Endothelial cell of umbilical vein (primary cell): ENCODE measurements at regions not wholly inside any gene's neighbourhood (a gene's known extent, or its start where the extent isn't known, plus 50 kb on each side); places are given as distances from the start of the nearest gene placed in this dataset.

Experiments used
- BruUV-seq: library from RNA; stranded (reverse); fragments of 400-500 nt; replicated peaks from 2 replicates; lab custom pipeline; 2021; lab: Mats Ljungman, UMichigan
- CTCF ChIA-PET: fragments of 300-600, 350-600 bp; sonication (Branson Sonifier 250); formaldehyde crosslinking; loops from one replicate; lab custom pipeline; 2021; ENCODE audit warnings: antibody characterized with exemption, inconsistent platforms; lab: Charles Lee
- POLR2A ChIA-PET: fragments of 300-600, 350-600 bp; sonication (Branson Sonifier 250); formaldehyde crosslinking; loops from one replicate; lab custom pipeline; 2021; ENCODE audit warnings: antibody characterized with exemption, inconsistent platforms; lab: Charles Lee
- DNase-seq: peaks from one replicate; pipeline ENCODE4 v3.0.0-alpha.2; 2011; ENCODE audit warnings: low read depth, low spot score
- FAIRE-seq: peaks from 2 replicates; lab custom pipeline; 2011; peaks lifted over from hg19 to GRCh38; lab: Jason Lieb, UNC
- H2AFZ ChIP-seq: 2 replicates; pipeline ENCODE4 v1.6.0; 2012; ENCODE audit warnings: low read depth, low read length, control low read depth, inconsistent platforms
- H3K27ac ChIP-seq: 2 replicates; pipeline ENCODE4 v1.5.1; 2011; ENCODE audit warnings: low read depth, mild to moderate bottlenecking, control low read depth, low read length, moderate library complexity; ENCODE audit not compliant: insufficient read depth
- H3K27me3 ChIP-seq, 2 experiments: 2 replicates each; pipeline versions ENCODE4 v1.6.0 to v1.6.1; 2011; ENCODE audit warnings: low read length in 2 of 2, mixed read lengths in 1 of 2; ENCODE audit not compliant: control insufficient read depth in 2 of 2, insufficient read depth in 2 of 2
- H3K36me3 ChIP-seq, 2 experiments: 2 replicates in 1 of 2; 3 replicates in 1 of 2; pipeline ENCODE4 v1.5.1; 2011; ENCODE audit warnings: low read length in 2 of 2, mild to moderate bottlenecking in 1 of 2, moderate library complexity in 1 of 2; ENCODE audit not compliant: control insufficient read depth in 2 of 2, insufficient read depth in 2 of 2; ENCODE audit errors: extremely low read depth in 1 of 2
- H3K4me1 ChIP-seq: 3 replicates; pipeline ENCODE4 v1.5.1; 2011; ENCODE audit warnings: mild to moderate bottlenecking, low read length; ENCODE audit not compliant: control insufficient read depth, insufficient read depth; ENCODE audit errors: extremely low read depth
- H3K4me2 ChIP-seq: 2 replicates; pipeline ENCODE4 v1.6.1; 2011; ENCODE audit warnings: low read length, control low read depth, mixed read lengths; ENCODE audit not compliant: insufficient read depth
- H3K4me3 ChIP-seq, 3 experiments: fragments of 200-600 bp in 1 of 3; sonication (generic), shearing (Covaris generic) in 1 of 3; replicated peaks in 1 of 3; 2 replicates each; pipeline ENCODE4 v1.5.1; 2011 to 2016; ENCODE audit warnings: control low read depth in 3 of 3, low read length in 3 of 3, mild to moderate bottlenecking in 2 of 3, inconsistent platforms in 1 of 3, low read depth in 1 of 3, moderate library complexity in 1 of 3; ENCODE audit not compliant: insufficient read depth in 1 of 3
- H3K79me2 ChIP-seq: 2 replicates; pipeline ENCODE4 v1.6.0; 2012; ENCODE audit warnings: low read length, inconsistent platforms; ENCODE audit not compliant: control insufficient read depth, insufficient read depth
- H3K9ac ChIP-seq: replicated peaks from 2 replicates; pipeline ENCODE3; 2011; ENCODE audit warnings: low read length, control low read depth; ENCODE audit not compliant: insufficient read depth; ENCODE audit errors: extremely low read depth
- H3K9me1 ChIP-seq: replicated peaks from 3 replicates; pipeline ENCODE4 v1.6.0; 2011; ENCODE audit warnings: mild to moderate bottlenecking, low read length; ENCODE audit not compliant: control insufficient read depth, insufficient read depth; ENCODE audit errors: extremely low read depth
- H3K9me3 ChIP-seq: replicated peaks from 2 replicates; pipeline ENCODE4 v1.5.1; 2012; ENCODE audit warnings: low read length, inconsistent platforms; ENCODE audit not compliant: control insufficient read depth, insufficient read depth
- H4K20me1 ChIP-seq: replicated peaks from 2 replicates; pipeline ENCODE3; 2011; ENCODE audit warnings: mild to moderate bottlenecking, low read length; ENCODE audit not compliant: control insufficient read depth, insufficient read depth; ENCODE audit errors: extremely low read depth
- EZH2 ChIP-seq: IDR thresholded peaks from 2 replicates; pipeline ENCODE4 v1.6.1; 2012; ENCODE audit warnings: borderline replicate concordance, low read depth, mild to moderate bottlenecking, moderate library complexity, low read length, inconsistent platforms; ENCODE audit not compliant: severe bottlenecking
- FOS ChIP-seq: IDR thresholded peaks from 2 replicates; pipeline ENCODE4 v1.6.1; 2011; ENCODE audit warnings: mild to moderate bottlenecking, low read length, moderate library complexity, borderline replicate concordance; ENCODE audit not compliant: insufficient read depth
- GATA2 ChIP-seq: IDR thresholded peaks from 2 replicates; pipeline ENCODE4 v1.7.0; 2011; ENCODE audit warnings: low read depth, mild to moderate bottlenecking, moderate library complexity, mixed read lengths, low read length; ENCODE audit not compliant: insufficient read length, insufficient read depth
- MAX ChIP-seq: IDR thresholded peaks from 2 replicates; pipeline ENCODE4 v1.6.1; 2011; ENCODE audit not compliant: insufficient read depth, insufficient read length
- dilution Hi-C: fragments of 300-500 bp; cut with MboI; formaldehyde crosslinking; loops from one replicate; pipeline ENCODE4 v1.15.0; 2019; ENCODE audit warnings: low sequenced_read_pairs; ENCODE audit not compliant: extremely low pct_ligation_motif_present
- intact Hi-C: fragments of 100-400 bp; cut with micrococcal nuclease; formaldehyde crosslinking; loops from one replicate; pipeline ENCODE4 v1.10.0; 2022

GRCh38 chr12:71046215-71046614 lies 111.6 kb downstream of the TSPAN8 start:
- Histone ChIP-seq H3K9ac (no peak overlapping the region), H3K27ac (no peak overlapping the region), H3K79me2 (no peaks in the 10 kb centered on the region), H4K20me1 (no peaks in the 10 kb centered on the region), H3K4me1 (no peaks in the 10 kb centered on the region), H3K4me2 (no peak overlapping the region), H2AFZ (peak overlapping the region; percentile 28), H3K9me1 (no peaks in the 10 kb centered on the region), H3K4me3 (no peak overlapping the region), H3K9me3 (no peaks in the 10 kb centered on the region), H3K27me3 (no peaks in the 10 kb centered on the region), H3K36me3 (no peaks in the 10 kb centered on the region)
- ChIA-PET CTCF (no interaction called here), POLR2A (no interaction called here)
- dilution Hi-C loops (no loop called here), intact Hi-C loops (no loop called here)
- no peak for FAIRE-seq
- TF ChIP-seq GATA2 (peak; percentile 63), MAX (no peak)
- no TSS peak for BruUV-seq
- peak; percentile 8 for DNase-seq

GRCh38 chr12:71045781-71046180 lies 112.0 kb downstream of the TSPAN8 start:
- TF ChIP-seq EZH2 (no peak), FOS (no peak), GATA2 (peak; percentile 80)
- H3K4me1 ChIP-seq = no peaks in the 10 kb centered on the region
- dilution Hi-C loops (no loop called here), intact Hi-C loops (no loop called here)
- no peaks in the 10 kb centered on the region for H3K9me1 ChIP-seq
- no peak overlapping the region for H3K9ac ChIP-seq
- H3K79me2 ChIP-seq = no peaks in the 10 kb centered on the region
- no peaks in the 10 kb centered on the region for H3K27me3 ChIP-seq
- no peak overlapping the region for H3K27ac ChIP-seq
- no peak overlapping the region for H3K4me3 ChIP-seq
- no TSS peak for BruUV-seq
- no peak overlapping the region for H3K4me2 ChIP-seq
- H2AFZ ChIP-seq = peak overlapping the region; percentile 28
- POLR2A ChIA-PET = no interaction called here
- peak; percentile 28 for DNase-seq
- FAIRE-seq = no peak
- H3K36me3 ChIP-seq = no peaks in the 10 kb centered on the region
- CTCF ChIA-PET = no interaction called here
- no peaks in the 10 kb centered on the region for H4K20me1 ChIP-seq
- no peaks in the 10 kb centered on the region for H3K9me3 ChIP-seq
